Liver (tissue), 8 donors: ENCODE measurements at regions not wholly inside any gene's neighbourhood (a gene's known extent, or its start where the extent isn't known, plus 50 kb on each side); places are given as distances from the start of the nearest gene placed in this dataset.

Experiments used
- DNase-seq: peaks from one replicate; pipeline ENCODE4 v3.0.0-alpha.2; 2017; ENCODE audit warnings: low spot score
- H3K27ac ChIP-seq, 2 donors: one replicate each; pipeline ENCODE4 v1.7.0; 2013; ENCODE audit warnings: inconsistent platforms in 2 of 2, low read length in 2 of 2, control low read depth in 1 of 2, low read depth in 1 of 2, mild to moderate bottlenecking in 1 of 2
- H3K27me3 ChIP-seq, 4 donors: one replicate each; pipeline versions ENCODE4 v1.6.1 to v1.7.0; 2013; ENCODE audit warnings: low read length in 3 of 4, inconsistent platforms in 1 of 4, mild to moderate bottlenecking in 1 of 4, moderate library complexity in 1 of 4; ENCODE audit not compliant: control insufficient read depth in 4 of 4, insufficient read depth in 4 of 4
- H3K36me3 ChIP-seq, 4 donors: one replicate each; pipeline versions ENCODE4 v1.6.1 to v1.7.0; 2013; ENCODE audit warnings: low read length in 3 of 4, mild to moderate bottlenecking in 3 of 4, low read depth in 1 of 4, moderate library complexity in 1 of 4; ENCODE audit not compliant: control insufficient read depth in 4 of 4, insufficient read depth in 3 of 4
- H3K4me1 ChIP-seq, 4 donors: one replicate each; pipeline versions ENCODE4 v1.6.1 to v1.7.0; 2013; ENCODE audit warnings: low read length in 3 of 4, mild to moderate bottlenecking in 3 of 4, moderate library complexity in 1 of 4; ENCODE audit not compliant: control insufficient read depth in 4 of 4, insufficient read depth in 4 of 4
- H3K4me3 ChIP-seq, 3 donors: one replicate each; pipeline versions ENCODE4 v1.6.1 to v1.7.0; 2013; ENCODE audit warnings: low read length in 3 of 3, control low read depth in 1 of 3, low read depth in 1 of 3, mild to moderate bottlenecking in 1 of 3
- H3K9ac ChIP-seq, 2 donors: one replicate each; pipeline ENCODE4 v1.7.0; 2013; ENCODE audit warnings: low read length in 2 of 2, mild to moderate bottlenecking in 2 of 2, moderate library complexity in 2 of 2, control low read depth in 1 of 2, low read depth in 1 of 2
- H3K9me3 ChIP-seq, 4 donors: one replicate each; pipeline versions ENCODE4 v1.6.1 to v1.7.0; 2013; ENCODE audit warnings: low read length in 3 of 4; ENCODE audit not compliant: control insufficient read depth in 4 of 4
- CTCF ChIP-seq: fragments of 150-350 bp; IDR thresholded peaks from 2 replicates; pipeline ENCODE4 v1.5.1; 2017; ENCODE audit warnings: improper control_type of control experiment, low read depth, low read length; ENCODE audit not compliant: missing input control
- EGR1 ChIP-seq, 2 donors: IDR thresholded peaks; 2 replicates each; pipeline ENCODE4 v1.6.1; 2016 to 2018; ENCODE audit warnings: antibody characterized with exemption in 2 of 2, low read depth in 2 of 2
- FOXA1 ChIP-seq: IDR thresholded peaks from 2 replicates; pipeline ENCODE4 v1.6.1; 2016; ENCODE audit warnings: antibody characterized with exemption
- GABPA ChIP-seq, 2 donors: IDR thresholded peaks in 1 of 2; conservative IDR thresholded peaks in 1 of 2; 2 replicates each; pipeline ENCODE4 v1.6.1; 2016; ENCODE audit warnings: antibody characterized with exemption in 2 of 2, mild to moderate bottlenecking in 1 of 2, moderate library complexity in 1 of 2
- HNF4A ChIP-seq, 2 donors: conservative IDR thresholded peaks; 2 replicates each; pipeline ENCODE4 v1.6.1; 2016; ENCODE audit warnings: antibody characterized with exemption in 2 of 2, mild to moderate bottlenecking in 2 of 2
- MAX ChIP-seq: IDR thresholded peaks from 2 replicates; pipeline ENCODE4 v1.6.1; 2016; ENCODE audit warnings: antibody characterized with exemption
- NR2F2 ChIP-seq: IDR thresholded peaks from 2 replicates; pipeline ENCODE4 v1.6.1; 2016; ENCODE audit warnings: antibody characterized with exemption
- RAD21 ChIP-seq, 2 donors: IDR thresholded peaks; 2 replicates each; pipeline ENCODE4 v1.6.1; 2016; ENCODE audit warnings: antibody characterized with exemption in 2 of 2, mild to moderate bottlenecking in 2 of 2
- REST ChIP-seq: IDR thresholded peaks from 2 replicates; pipeline ENCODE4 v1.6.1; 2016; ENCODE audit warnings: antibody characterized with exemption, mild to moderate bottlenecking
- RXRA ChIP-seq, 2 donors: IDR thresholded peaks; 2 replicates each; pipeline ENCODE4 v1.6.1; 2017 to 2018; ENCODE audit warnings: antibody characterized with exemption in 2 of 2, mild to moderate bottlenecking in 1 of 2
- SP1 ChIP-seq: IDR thresholded peaks from 2 replicates; pipeline ENCODE4 v1.6.1; 2018; ENCODE audit warnings: antibody characterized with exemption, mild to moderate bottlenecking
- TAF1 ChIP-seq: conservative IDR thresholded peaks from 2 replicates; pipeline ENCODE4 v1.6.1; 2016; ENCODE audit warnings: antibody characterized with exemption, mild to moderate bottlenecking
- YY1 ChIP-seq: IDR thresholded peaks from 2 replicates; pipeline ENCODE4 v1.6.1; 2016; ENCODE audit warnings: antibody characterized with exemption, mild to moderate bottlenecking
- ZBTB33 ChIP-seq: IDR thresholded peaks from 2 replicates; pipeline ENCODE4 v1.6.1; 2016; ENCODE audit warnings: antibody characterized with exemption
- WGBS: extraction: QIAGEN DNeasy Blood & Tissue Kit; methylation state at CpG from one replicate; pipeline ENCODE4 v1.1.7; 2013; 5-methylcytosine and 5-hydroxymethylcytosine counted together
- donor health status: healthy.
- donor health status: healthy.
- donor health status: healthy.
- donor health status: healthy.
- donor health status: healthy.

GRCh38 chr15:35210370-35210769 is 125.3 kb upstream of the NANOGP8 start:
- TF ChIP-seq CTCF: no peak
- TF ChIP-seq REST: no peak
- no peak for TF ChIP-seq NR2F2
- no peak for TF ChIP-seq ZBTB33
- no peak for TF ChIP-seq GABPA (IDR thresholded peaks at IDR 0.05 in 1 of 2, conservative IDR thresholded peaks at IDR 0.05 in 1 of 2)
- no peak for TF ChIP-seq TAF1
- TF ChIP-seq YY1: no peak
- TF ChIP-seq MAX: no peak
- TF ChIP-seq EGR1 (IDR thresholded peaks at IDR 0.05; ENCODE audit: low read depth in 2 of 2): no peak
- no peak for TF ChIP-seq FOXA1
- TF ChIP-seq RAD21 (IDR thresholded peaks at IDR 0.05): no peak
- TF ChIP-seq SP1: no peak
- TF ChIP-seq HNF4A (conservative IDR thresholded peaks at IDR 0.05): no peak
- H3K27me3 ChIP-seq: no peaks in the 10 kb centered on the region
- H3K9me3 ChIP-seq: no peaks in the 10 kb centered on the region
- H3K27ac ChIP-seq: peak overlapping the region in 1 of 2 donors; percentile 30
- no peak overlapping the region for H3K4me3 ChIP-seq
- 30% methylated on average over 2 of the region's 2 CpGs for WGBS
- H3K4me1 ChIP-seq: peaks cover 0 to 29% (median 12%) of the 10 kb centered on the region in 4 donors
- H3K9ac ChIP-seq: no peak overlapping the region
- DNase-seq: no peak
- peaks cover 0 to 1% (median 0%) of the 10 kb centered on the region in 4 donors for H3K36me3 ChIP-seq

GRCh38 chr15:35209838-35210237 is 124.7 kb upstream of the NANOGP8 start:
- peaks cover 0 to 1% (median 0%) of the 10 kb centered on the region in 4 donors for H3K36me3 ChIP-seq
- peaks cover 0 to 29% (median 12%) of the 10 kb centered on the region in 4 donors for H3K4me1 ChIP-seq
- no peak for DNase-seq
- no peaks in the 10 kb centered on the region for H3K27me3 ChIP-seq
- H3K9me3 ChIP-seq: no peaks in the 10 kb centered on the region
- no peak overlapping the region for H3K9ac ChIP-seq
- H3K27ac ChIP-seq: peak overlapping the region in 1 of 2 donors; percentile 46
- WGBS: 21% methylated on average over 1 of the region's 1 CpG
- peak overlapping the region in 1 of 3 donors; percentile 6 for H3K4me3 ChIP-seq
- TF ChIP-seq TAF1: no peak
- no peak for TF ChIP-seq CTCF
- peak; percentile 89 to 90 for TF ChIP-seq RXRA (IDR thresholded peaks at IDR 0.05)
- peak; percentile 72 to 81 for TF ChIP-seq HNF4A (conservative IDR thresholded peaks at IDR 0.05)
- TF ChIP-seq GABPA (IDR thresholded peaks at IDR 0.05 in 1 of 2, conservative IDR thresholded peaks at IDR 0.05 in 1 of 2): no peak
- TF ChIP-seq ZBTB33: peak; percentile 71
- no peak for TF ChIP-seq NR2F2
- peak; percentile 73 for TF ChIP-seq SP1
- TF ChIP-seq RAD21 (IDR thresholded peaks at IDR 0.05): peak; percentile 50 to 66
- TF ChIP-seq EGR1 (IDR thresholded peaks at IDR 0.05; ENCODE audit: low read depth in 2 of 2): peak in 1 of 2 donors; percentile 82
- TF ChIP-seq REST: peak; percentile 77
- TF ChIP-seq YY1: peak; percentile 83
